ENCODE measurements at regions not wholly inside any gene's neighbourhood (a gene's known extent, or its start where the extent isn't known, plus 50 kb on each side); places are given as distances from the start of the nearest gene placed in this dataset.

GRCh38 chr7:13042605-13043236 lies 355.3 kb downstream of the ARL4A start:
- H3K36me3 ChIP-seq (ENCODE audit: insufficient read depth, low read length): no peaks in the 10 kb centered on the region
- H3K27ac ChIP-seq (ENCODE audit: low read length): no peak overlapping the region
- H3K79me2 ChIP-seq (ENCODE audit: insufficient read depth, low read length): no peaks in the 10 kb centered on the region
- no peak overlapping the region for H3K4me2 ChIP-seq (ENCODE audit: insufficient read depth, low read length)
- no peak for TF ChIP-seq EZH2 (IDR thresholded peaks at IDR 0.05; ENCODE audit: borderline replicate concordance, low read depth, low read length, severe bottlenecking)
- TF ChIP-seq CTCF (IDR thresholded peaks at IDR 0.05; ENCODE audit: borderline replicate concordance, extremely low read depth, low read length, poor library complexity, severe bottlenecking): no peak
- H3K9me3 ChIP-seq (ENCODE audit: insufficient read depth, low read length, severe bottlenecking): no peaks in the 10 kb centered on the region
- no peak overlapping the region for H2AFZ ChIP-seq (ENCODE audit: low read depth, low read length)
- H3K4me3 ChIP-seq (ENCODE audit: low read depth in 1 of 2, low read length in 2 of 2): no peak overlapping the region
- ATAC-seq (ENCODE audit: insufficient read depth, low read depth) (no peak), DNase-seq (no peak)
- H3K4me1 ChIP-seq (ENCODE audit: insufficient read depth, low read length): no peaks in the 10 kb centered on the region
- no peaks in the 10 kb centered on the region for H4K20me1 ChIP-seq (ENCODE audit: insufficient read depth, low read length)
- H3K9ac ChIP-seq (ENCODE audit: low read depth, low read length): no peak overlapping the region
- H3K27me3 ChIP-seq (ENCODE audit: insufficient read depth, low read length, poor library complexity): no peaks in the 10 kb centered on the region

GRCh38 chr7:13044309-13044708 lies 356.9 kb downstream of the ARL4A start:
- Histone ChIP-seq H2AFZ (ENCODE audit: low read depth, low read length) (no peak overlapping the region), H3K9me3 (ENCODE audit: insufficient read depth, low read length, severe bottlenecking) (no peaks in the 10 kb centered on the region), H3K36me3 (ENCODE audit: insufficient read depth, low read length) (no peaks in the 10 kb centered on the region), H3K27me3 (ENCODE audit: insufficient read depth, low read length, poor library complexity) (no peaks in the 10 kb centered on the region), H3K4me2 (ENCODE audit: insufficient read depth, low read length) (no peak overlapping the region), H3K4me3 (ENCODE audit: low read depth in 1 of 2, low read length in 2 of 2) (no peak overlapping the region), H3K4me1 (ENCODE audit: insufficient read depth, low read length) (no peaks in the 10 kb centered on the region), H3K79me2 (ENCODE audit: insufficient read depth, low read length) (no peaks in the 10 kb centered on the region), H3K27ac (ENCODE audit: low read length) (no peak overlapping the region), H4K20me1 (ENCODE audit: insufficient read depth, low read length) (no peaks in the 10 kb centered on the region), H3K9ac (ENCODE audit: low read depth, low read length) (no peak overlapping the region)
- no peak for TF ChIP-seq CTCF (IDR thresholded peaks at IDR 0.05; ENCODE audit: borderline replicate concordance, extremely low read depth, low read length, poor library complexity, severe bottlenecking)
- no peak for TF ChIP-seq EZH2 (IDR thresholded peaks at IDR 0.05; ENCODE audit: borderline replicate concordance, low read depth, low read length, severe bottlenecking)
- DNase-seq (no peak), ATAC-seq (ENCODE audit: insufficient read depth, low read depth) (no peak)

GRCh38 chr7:13047061-13047460 lies 359.6 kb downstream of the ARL4A start:
- TF ChIP-seq CTCF (IDR thresholded peaks at IDR 0.05; ENCODE audit: borderline replicate concordance, extremely low read depth, low read length, poor library complexity, severe bottlenecking) (no peak), EZH2 (IDR thresholded peaks at IDR 0.05; ENCODE audit: borderline replicate concordance, low read depth, low read length, severe bottlenecking) (no peak)
- Histone ChIP-seq H3K79me2 (ENCODE audit: insufficient read depth, low read length) (no peaks in the 10 kb centered on the region), H3K27ac (ENCODE audit: low read length) (no peak overlapping the region)

More at GRCh38 chr7:13047061-13047460, 359.6 kb downstream of the ARL4A start:
- Histone ChIP-seq H3K4me2 (ENCODE audit: insufficient read depth, low read length) (no peak overlapping the region), H3K27me3 (ENCODE audit: insufficient read depth, low read length, poor library complexity) (no peaks in the 10 kb centered on the region), H3K9me3 (ENCODE audit: insufficient read depth, low read length, severe bottlenecking) (no peaks in the 10 kb centered on the region), H2AFZ (ENCODE audit: low read depth, low read length) (no peak overlapping the region), H3K9ac (ENCODE audit: low read depth, low read length) (no peak overlapping the region), H3K4me3 (ENCODE audit: low read depth in 1 of 2, low read length in 2 of 2) (no peak overlapping the region), H4K20me1 (ENCODE audit: insufficient read depth, low read length) (no peaks in the 10 kb centered on the region), H3K36me3 (ENCODE audit: insufficient read depth, low read length) (no peaks in the 10 kb centered on the region), H3K4me1 (ENCODE audit: insufficient read depth, low read length) (no peaks in the 10 kb centered on the region)
- DNase-seq (no peak), ATAC-seq (ENCODE audit: insufficient read depth, low read depth) (no peak)

Measured in DND-41 (cell line).